Memory B cell (primary cell): ENCODE measurements at regions not wholly inside any gene's neighbourhood (a gene's known extent, or its start where the extent isn't known, plus 50 kb on each side); places are given as distances from the start of the nearest gene placed in this dataset.

Source experiments
- ATAC-seq: fragments of 150-1000 bp; cut with Tn5 transposase; 2 replicates; pipeline ENCODE4 v1.10.0; 2021; ENCODE audit warnings: low read depth, mild to moderate bottlenecking, moderate library complexity
- DNase-seq, 2 donors: peaks; one replicate each; pipeline ENCODE4 v3.0.0; 2022; ENCODE audit warnings: low spot score in 2 of 2
- H3K27ac Mint-ChIP-seq: one replicate; pipeline ENCODE4 v1.8.0; 2022; ENCODE audit warnings: mild to moderate bottlenecking, moderate library complexity, mixed read lengths
- H3K27me3 Mint-ChIP-seq: one replicate; pipeline ENCODE4 v1.8.0; 2022; ENCODE audit warnings: mixed read lengths
- H3K36me3 Mint-ChIP-seq: one replicate; pipeline ENCODE4 v1.8.0; 2022; ENCODE audit warnings: mild to moderate bottlenecking, mixed read lengths
- H3K4me1 Mint-ChIP-seq: one replicate; pipeline ENCODE4 v1.8.0; 2022; ENCODE audit warnings: mixed read lengths
- H3K4me3 Mint-ChIP-seq: one replicate; pipeline ENCODE4 v1.8.0; 2022; ENCODE audit warnings: mild to moderate bottlenecking, moderate library complexity, mixed read lengths
- H3K9me3 Mint-ChIP-seq: one replicate; pipeline ENCODE4 v1.8.0; 2022; ENCODE audit warnings: mixed read lengths

DNA sequence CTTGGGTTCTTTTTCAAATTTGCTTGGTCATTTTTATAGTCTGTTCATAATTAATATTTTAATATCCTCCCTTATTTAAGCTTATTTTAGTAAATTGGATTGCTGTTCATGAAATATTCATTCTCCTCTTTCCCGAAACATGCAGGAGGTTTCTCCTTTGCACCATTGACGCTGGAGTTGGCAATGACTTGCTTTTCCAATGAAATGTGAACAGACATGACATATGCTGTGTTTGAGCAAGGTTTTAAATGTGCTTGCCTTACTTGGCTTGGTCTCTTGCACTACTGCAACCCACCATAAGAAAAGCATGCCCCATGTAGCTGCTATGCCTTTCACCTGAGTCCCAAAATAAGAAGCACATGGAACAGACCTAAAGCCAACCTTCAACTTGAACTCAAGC lies 498.0 kb upstream of the NFIA start:
- ATAC-seq: no peak
- no peaks in the 10 kb centered on the region for H3K36me3 Mint-ChIP-seq
- no peaks in the 10 kb centered on the region for H3K4me1 Mint-ChIP-seq
- no peak for DNase-seq
- H3K27me3 Mint-ChIP-seq: no peaks in the 10 kb centered on the region
- peaks cover 4% of the 10 kb centered on the region for H3K9me3 Mint-ChIP-seq
- H3K4me3 Mint-ChIP-seq: no peak overlapping the region
- H3K27ac Mint-ChIP-seq: no peak overlapping the region

DNA sequence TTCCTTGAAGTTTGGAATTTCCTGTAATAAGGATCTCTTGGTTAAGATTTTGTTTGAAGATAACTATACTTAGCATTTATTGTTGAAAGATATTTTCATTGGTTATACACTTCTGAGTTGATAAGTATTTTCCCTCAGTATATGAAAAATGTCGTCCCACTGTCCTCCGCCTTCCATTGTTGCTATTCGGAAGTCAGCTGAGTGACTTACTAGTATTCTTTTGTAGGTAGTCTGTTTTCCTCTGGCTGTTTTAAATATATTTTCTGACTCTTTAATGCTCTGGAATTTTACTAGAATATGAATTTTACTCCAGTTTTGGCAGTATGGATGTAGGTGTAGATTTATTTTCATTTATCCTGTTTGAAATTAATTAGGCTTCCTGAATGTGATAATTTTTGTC lies 498.7 kb upstream of the NFIA start:
- ATAC-seq: no peak
- DNase-seq: no peak
- Mint-ChIP-seq H3K27me3 (no peaks in the 10 kb centered on the region), H3K9me3 (peaks cover 4% of the 10 kb centered on the region), H3K36me3 (no peaks in the 10 kb centered on the region), H3K27ac (no peak overlapping the region), H3K4me3 (no peak overlapping the region), H3K4me1 (no peaks in the 10 kb centered on the region)

DNA sequence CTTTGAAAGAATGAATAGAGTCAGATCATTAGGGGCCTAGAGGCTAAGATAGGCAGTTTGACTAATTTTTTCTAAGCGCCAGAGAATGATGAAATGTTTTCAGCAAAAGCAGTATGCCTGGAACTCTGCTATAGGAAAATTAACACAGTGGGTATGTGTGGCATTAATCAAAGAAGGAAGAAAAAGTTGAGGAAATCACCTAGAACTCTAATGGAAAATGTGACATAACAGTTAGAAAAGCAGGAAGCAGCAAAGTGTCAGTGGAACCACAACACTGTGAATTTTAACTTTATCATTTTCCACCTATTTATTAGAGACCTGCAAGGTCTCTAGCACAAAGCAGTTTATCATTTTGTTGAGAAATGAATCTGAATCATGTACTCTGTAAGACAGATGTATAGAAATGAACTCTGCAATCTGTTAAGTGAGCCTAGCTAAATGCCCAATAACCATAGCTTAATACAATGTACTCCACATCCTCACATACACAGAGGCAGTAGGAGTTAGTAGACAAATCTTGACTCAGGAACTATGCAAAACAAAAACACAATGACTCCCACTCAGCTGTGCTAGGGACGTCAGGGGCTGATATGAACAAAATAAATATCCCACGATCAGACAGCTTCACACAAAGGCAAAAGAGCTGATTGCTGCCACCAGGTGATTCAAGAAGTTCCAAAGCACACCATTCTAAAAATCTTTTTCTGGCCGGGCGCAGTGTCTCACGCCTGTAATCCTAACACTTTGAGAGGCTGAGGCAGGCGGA lies 500.7 kb upstream of the NFIA start:
- peaks cover 4% of the 10 kb centered on the region for H3K9me3 Mint-ChIP-seq
- no peak for DNase-seq
- H3K27me3 Mint-ChIP-seq: no peaks in the 10 kb centered on the region
- no peaks in the 10 kb centered on the region for H3K4me1 Mint-ChIP-seq
- no peak overlapping the region for H3K27ac Mint-ChIP-seq
- no peak overlapping the region for H3K4me3 Mint-ChIP-seq
- no peak for ATAC-seq
- no peaks in the 10 kb centered on the region for H3K36me3 Mint-ChIP-seq

DNA sequence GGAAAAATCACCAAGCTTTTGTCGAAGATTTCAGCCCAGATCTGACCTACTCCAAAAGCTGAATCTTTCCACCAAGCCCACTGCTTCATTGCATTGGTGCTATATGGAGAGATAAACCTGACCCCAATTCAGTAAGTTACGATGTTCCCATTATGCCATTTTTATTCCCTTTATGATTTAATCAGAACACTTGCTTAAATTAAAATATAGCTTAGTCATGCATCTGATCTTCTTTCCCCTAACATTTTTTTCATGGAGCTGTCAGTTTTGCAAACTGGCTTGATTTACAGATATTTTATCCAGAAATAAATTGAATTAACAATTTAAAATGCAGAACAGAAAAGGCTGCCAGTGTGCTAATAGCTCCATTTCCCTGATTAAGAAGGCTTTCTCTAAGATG lies 503.5 kb upstream of the C1orf87 start:
- Mint-ChIP-seq H3K4me3 (no peak overlapping the region), H3K4me1 (no peaks in the 10 kb centered on the region), H3K9me3 (peaks cover 2% of the 10 kb centered on the region), H3K36me3 (no peaks in the 10 kb centered on the region), H3K27ac (no peak overlapping the region), H3K27me3 (no peaks in the 10 kb centered on the region)
- ATAC-seq (no peak), DNase-seq (no peak)

DNA sequence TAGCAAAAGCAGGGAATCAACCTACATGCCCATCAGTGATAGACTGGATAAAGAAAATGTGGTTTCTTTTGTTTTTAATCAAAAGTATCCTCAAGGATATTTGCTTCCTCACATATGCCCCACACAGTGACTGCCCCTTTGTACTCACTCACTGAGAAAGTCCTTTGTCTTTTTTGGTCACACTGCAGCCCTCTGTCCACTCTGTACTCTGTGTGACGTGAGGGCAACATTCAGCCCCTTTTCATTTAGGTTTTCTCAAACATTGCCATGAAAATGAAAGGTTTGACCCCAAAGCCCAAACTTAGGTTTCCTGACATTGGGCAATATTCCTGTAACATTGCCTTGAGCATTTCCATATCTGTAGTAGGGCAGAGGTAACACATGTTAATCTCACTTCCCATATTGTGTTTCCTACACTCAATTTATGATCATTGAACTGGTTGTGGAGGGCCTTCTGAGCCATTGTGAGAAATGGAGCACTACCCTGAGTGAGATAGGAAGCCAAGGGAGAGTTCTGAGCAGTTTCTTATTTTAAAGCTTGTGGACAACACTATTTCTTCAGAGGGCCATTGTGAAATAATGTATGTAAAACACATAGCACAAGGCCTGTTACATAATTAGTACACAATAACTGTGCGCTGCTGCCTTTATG lies 501.9 kb upstream of the C1orf87 start:
- no peak overlapping the region for H3K4me3 Mint-ChIP-seq
- no peak for DNase-seq
- peaks cover 3% of the 10 kb centered on the region for H3K9me3 Mint-ChIP-seq
- H3K4me1 Mint-ChIP-seq: no peaks in the 10 kb centered on the region
- ATAC-seq: no peak
- H3K36me3 Mint-ChIP-seq: no peaks in the 10 kb centered on the region
- H3K27ac Mint-ChIP-seq: no peak overlapping the region
- no peaks in the 10 kb centered on the region for H3K27me3 Mint-ChIP-seq

DNA sequence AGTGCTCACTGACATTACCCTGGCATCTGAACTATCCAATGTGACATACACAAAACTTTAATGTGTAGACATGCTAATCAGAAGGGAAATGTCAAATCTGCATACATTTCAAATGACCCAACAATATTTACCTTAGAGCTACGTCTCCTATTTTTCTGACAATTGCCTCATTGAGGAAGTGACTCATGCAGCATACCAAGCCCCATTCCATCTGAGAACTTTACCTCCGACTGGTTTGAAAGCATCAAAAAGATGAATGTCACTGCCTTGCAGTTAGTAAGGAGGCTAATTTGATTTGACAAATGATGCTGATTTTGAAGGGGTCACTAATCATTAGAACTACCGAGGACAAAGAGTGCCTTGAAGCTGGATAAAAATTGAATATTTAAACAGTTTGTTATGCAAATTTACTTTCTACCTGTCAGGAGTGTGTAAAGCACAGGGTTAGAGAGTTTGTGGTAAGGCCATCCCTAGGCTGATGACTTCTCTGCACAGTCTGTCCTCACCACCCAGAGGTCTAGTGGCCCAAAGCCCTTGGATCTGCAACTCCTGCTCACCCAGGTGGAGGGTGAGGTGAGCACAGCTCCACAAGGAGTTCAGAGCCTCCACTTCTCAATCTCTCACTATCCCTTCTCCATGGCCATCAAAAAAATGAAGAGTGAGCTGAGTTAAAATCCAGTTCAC lies 500.3 kb upstream of the C1orf87 start:
- DNase-seq (no peak), ATAC-seq (no peak)
- H3K36me3 Mint-ChIP-seq: no peaks in the 10 kb centered on the region
- no peaks in the 10 kb centered on the region for H3K4me1 Mint-ChIP-seq
- no peak overlapping the region for H3K27ac Mint-ChIP-seq
- no peaks in the 10 kb centered on the region for H3K27me3 Mint-ChIP-seq
- H3K9me3 Mint-ChIP-seq: peaks cover 3% of the 10 kb centered on the region
- no peak overlapping the region for H3K4me3 Mint-ChIP-seq

DNA sequence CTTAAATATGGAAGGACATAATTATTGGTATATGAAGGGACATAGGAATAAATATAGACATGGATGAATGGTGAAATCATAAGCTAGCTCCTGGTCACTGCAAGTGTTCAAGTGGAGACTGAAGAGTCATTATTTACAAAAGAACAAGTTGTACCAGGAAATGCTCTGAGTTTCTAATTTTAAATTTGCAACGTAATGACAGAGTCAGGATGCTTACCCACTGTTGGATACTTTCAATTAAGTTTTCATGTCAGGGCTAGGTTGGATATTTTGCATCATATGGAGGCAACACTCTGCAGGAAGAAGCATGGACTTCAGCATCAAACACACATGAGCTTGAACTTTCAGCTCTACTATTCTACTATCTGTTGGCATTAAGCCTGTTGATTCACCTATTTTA lies 499.6 kb upstream of the C1orf87 start:
- H3K36me3 Mint-ChIP-seq: no peaks in the 10 kb centered on the region
- ATAC-seq (no peak), DNase-seq (no peak)
- no peak overlapping the region for H3K4me3 Mint-ChIP-seq
- H3K9me3 Mint-ChIP-seq: peaks cover 5% of the 10 kb centered on the region
- H3K27ac Mint-ChIP-seq: no peak overlapping the region
- H3K27me3 Mint-ChIP-seq: no peaks in the 10 kb centered on the region
- no peaks in the 10 kb centered on the region for H3K4me1 Mint-ChIP-seq

DNA sequence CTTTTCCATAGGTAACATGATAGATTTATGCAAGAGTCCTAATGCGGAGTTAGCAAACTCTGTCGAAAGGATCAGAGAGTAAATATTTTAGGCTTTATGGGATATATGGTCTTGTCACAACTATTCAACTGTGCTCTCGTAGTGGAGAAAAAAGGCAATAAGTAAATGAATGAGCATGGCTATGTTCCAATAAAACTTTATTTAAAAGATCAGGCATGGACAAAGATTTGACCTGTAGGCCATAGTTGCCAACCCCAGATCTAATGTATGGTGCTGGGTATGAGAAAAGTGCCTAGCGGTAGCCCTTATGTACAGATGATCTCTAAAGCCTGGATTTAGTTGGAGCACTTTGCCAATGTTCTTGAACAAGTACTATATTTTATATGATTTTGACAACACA lies 498.8 kb upstream of the C1orf87 start:
- Mint-ChIP-seq H3K27ac (no peak overlapping the region), H3K36me3 (no peaks in the 10 kb centered on the region), H3K9me3 (peaks cover 5% of the 10 kb centered on the region), H3K4me1 (no peaks in the 10 kb centered on the region), H3K27me3 (no peaks in the 10 kb centered on the region), H3K4me3 (no peak overlapping the region)
- no peak for DNase-seq
- no peak for ATAC-seq

DNA sequence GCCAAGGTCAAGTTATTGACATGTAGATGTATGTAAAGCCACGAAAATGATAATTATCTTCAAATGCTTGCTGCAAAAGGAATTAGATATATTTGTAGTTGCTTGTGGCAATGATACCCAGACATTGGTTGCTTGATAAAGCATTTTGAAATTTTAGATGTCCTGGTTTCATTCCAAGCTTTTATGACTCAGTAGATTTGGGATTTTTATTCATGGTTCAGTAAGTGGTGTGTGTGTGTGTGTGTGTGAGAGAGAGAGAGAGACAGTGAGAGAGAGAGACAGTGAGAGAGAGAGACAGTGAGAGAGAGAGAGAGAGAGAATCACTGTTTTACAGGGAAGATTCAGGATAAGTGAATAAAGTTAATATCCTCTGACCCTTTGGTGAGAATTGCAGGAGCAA lies 498.2 kb upstream of the C1orf87 start:
- peaks cover 5% of the 10 kb centered on the region for H3K9me3 Mint-ChIP-seq
- H3K27ac Mint-ChIP-seq: no peak overlapping the region
- DNase-seq (no peak), ATAC-seq (no peak)
- no peaks in the 10 kb centered on the region for H3K4me1 Mint-ChIP-seq
- H3K4me3 Mint-ChIP-seq: no peak overlapping the region
- H3K36me3 Mint-ChIP-seq: no peaks in the 10 kb centered on the region
- no peaks in the 10 kb centered on the region for H3K27me3 Mint-ChIP-seq

DNA sequence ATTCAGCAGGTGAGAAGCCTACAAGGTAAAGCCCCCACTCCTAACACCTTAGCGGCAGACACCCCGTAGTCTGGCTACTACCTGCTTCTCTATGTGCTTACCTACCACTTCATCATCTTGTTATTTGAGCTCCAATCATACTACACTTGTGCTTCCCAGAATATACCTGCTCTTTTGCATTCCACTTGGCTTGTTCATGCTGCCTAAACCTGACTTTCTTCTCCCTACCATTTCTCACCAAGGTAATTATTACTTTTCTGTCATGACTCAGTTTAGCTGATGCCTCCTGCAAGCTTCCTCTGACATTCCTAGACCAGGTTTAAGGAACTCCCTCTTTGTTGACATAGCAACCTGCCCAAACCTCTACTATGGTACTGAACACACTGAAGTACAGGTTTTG lies 495.6 kb upstream of the C1orf87 start:
- H3K4me1 Mint-ChIP-seq: no peaks in the 10 kb centered on the region
- H3K36me3 Mint-ChIP-seq: no peaks in the 10 kb centered on the region
- no peak overlapping the region for H3K27ac Mint-ChIP-seq
- ATAC-seq (no peak), DNase-seq (no peak)
- H3K4me3 Mint-ChIP-seq: no peak overlapping the region
- peaks cover 3% of the 10 kb centered on the region for H3K9me3 Mint-ChIP-seq
- no peaks in the 10 kb centered on the region for H3K27me3 Mint-ChIP-seq

DNA sequence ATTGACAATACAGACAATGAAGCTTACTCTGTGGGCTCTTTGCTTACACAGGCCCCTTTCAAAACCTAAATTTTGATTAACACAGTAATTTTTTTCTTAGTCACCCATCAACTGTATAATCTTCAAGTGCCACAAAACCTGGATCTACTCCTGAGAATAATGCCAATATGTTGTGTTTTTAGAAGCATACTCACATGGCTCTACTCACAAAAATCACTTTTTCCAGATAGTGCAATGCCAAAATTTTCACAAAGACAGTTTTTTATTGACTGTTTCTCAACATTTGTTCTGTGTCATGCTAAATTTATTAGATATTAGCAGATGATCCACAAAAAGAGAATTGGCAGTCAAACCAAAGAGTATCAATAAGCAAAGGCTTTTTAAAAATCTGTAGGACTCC lies 493.7 kb upstream of the C1orf87 start:
- no peaks in the 10 kb centered on the region for H3K4me1 Mint-ChIP-seq
- H3K27ac Mint-ChIP-seq: no peak overlapping the region
- no peak for DNase-seq
- no peak for ATAC-seq
- H3K4me3 Mint-ChIP-seq: no peak overlapping the region
- H3K27me3 Mint-ChIP-seq: no peaks in the 10 kb centered on the region
- H3K36me3 Mint-ChIP-seq: no peaks in the 10 kb centered on the region
- peaks cover 5% of the 10 kb centered on the region for H3K9me3 Mint-ChIP-seq

DNA sequence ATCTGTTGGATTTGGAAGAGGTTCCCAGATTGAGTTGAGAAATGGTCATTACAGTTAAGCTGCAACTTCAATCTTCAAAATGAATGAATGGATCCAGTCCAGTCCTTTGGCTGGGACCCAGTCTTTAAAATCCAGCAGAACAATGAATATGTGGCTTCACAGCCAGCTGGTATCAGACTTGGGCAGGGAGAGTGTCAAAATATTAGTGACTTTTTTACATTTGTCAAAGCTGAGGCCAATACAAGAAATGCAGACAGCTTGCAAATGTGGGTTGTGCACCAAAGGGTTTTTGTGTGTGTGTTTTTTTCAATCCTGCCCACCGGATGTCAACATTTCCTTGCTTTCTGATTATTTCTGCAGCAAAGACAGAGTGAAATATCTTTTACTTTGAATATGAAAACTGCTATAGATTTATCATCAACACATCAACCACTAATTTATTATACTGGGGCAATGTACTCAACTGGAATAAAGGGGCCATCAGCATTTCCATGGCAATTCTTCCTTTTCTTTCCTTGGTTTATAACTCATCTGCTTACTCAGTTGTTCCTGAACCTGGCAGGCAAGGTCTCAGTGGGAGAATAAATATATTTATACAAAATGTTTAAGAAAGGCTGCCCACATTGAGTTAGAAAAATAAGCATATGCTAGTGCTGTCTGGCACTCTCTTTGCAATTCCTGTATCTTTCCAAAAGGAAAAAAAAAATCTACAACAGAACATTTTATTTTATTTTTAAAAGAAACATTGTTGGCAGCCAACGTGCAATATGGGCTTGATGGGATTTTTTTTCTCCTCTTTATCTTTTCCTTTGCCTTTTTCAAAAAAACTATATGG lies 491.6 kb upstream of the C1orf87 start:
- Mint-ChIP-seq H3K9me3 (peaks cover 6% of the 10 kb centered on the region), H3K4me1 (no peaks in the 10 kb centered on the region), H3K36me3 (no peaks in the 10 kb centered on the region), H3K27ac (no peak overlapping the region), H3K27me3 (no peaks in the 10 kb centered on the region), H3K4me3 (no peak overlapping the region)
- ATAC-seq: no peak
- DNase-seq: no peak

DNA sequence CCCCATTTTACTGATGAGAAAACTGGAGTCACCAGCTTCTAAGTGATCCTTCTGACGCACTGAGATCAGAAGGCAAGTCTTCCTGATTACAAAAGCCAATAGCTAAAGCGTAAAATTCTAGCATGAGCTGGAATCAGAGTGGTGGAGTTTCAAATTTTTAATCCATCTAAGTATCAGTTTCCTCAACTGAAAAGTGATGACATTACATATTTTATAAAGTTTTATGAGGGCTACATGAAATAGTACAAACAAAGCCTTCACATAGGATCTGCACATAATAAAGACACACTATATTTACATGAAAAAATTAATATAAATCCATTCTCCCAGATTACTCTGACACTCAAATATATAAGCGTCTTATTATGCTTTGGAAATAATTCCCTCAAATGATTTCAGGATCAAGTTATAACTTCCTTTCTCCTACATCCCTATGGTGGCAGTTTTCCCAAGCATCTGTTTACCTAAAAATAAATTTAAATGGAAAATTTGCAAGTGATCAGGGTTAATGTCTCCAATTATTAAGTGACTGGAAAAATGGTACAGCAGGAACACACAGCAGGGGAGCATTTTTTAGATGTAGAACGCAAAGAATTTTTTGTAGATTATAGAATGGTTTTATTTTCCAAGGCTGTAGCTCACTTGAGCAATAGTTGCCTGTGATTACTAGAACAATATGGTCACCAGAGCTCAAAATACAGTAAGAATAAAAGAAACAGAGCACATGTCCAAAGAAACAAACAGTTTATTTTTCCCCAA lies 490.4 kb upstream of the C1orf87 start:
- no peak overlapping the region for H3K27ac Mint-ChIP-seq
- H3K36me3 Mint-ChIP-seq: no peaks in the 10 kb centered on the region
- H3K4me1 Mint-ChIP-seq: no peaks in the 10 kb centered on the region
- peaks cover 6% of the 10 kb centered on the region for H3K9me3 Mint-ChIP-seq
- DNase-seq (no peak), ATAC-seq (no peak)
- H3K27me3 Mint-ChIP-seq: no peaks in the 10 kb centered on the region
- H3K4me3 Mint-ChIP-seq: no peak overlapping the region
